Neuronal stem cell (in vitro differentiated cells): ENCODE measurements at regions not wholly inside any gene's neighbourhood (a gene's known extent, or its start where the extent isn't known, plus 50 kb on each side); places are given as distances from the start of the nearest gene placed in this dataset.

Experiments
- DNase-seq: peaks from one replicate; pipeline ENCODE4 v3.0.0-alpha.2; 2013; ENCODE audit warnings: low spot score
- H2AFZ ChIP-seq: one replicate; pipeline ENCODE4 v1.6.1; 2013; ENCODE audit warnings: mild to moderate bottlenecking, low read length, inconsistent platforms
- H2AK5ac ChIP-seq: 2 replicates; pipeline ENCODE4 v1.6.1; 2013; ENCODE audit warnings: low read depth, mild to moderate bottlenecking, inconsistent platforms, low read length, moderate library complexity, mixed read lengths
- H2BK120ac ChIP-seq: 2 replicates; pipeline ENCODE4 v1.6.1; 2013; ENCODE audit warnings: low read depth, mild to moderate bottlenecking, inconsistent platforms, low read length, moderate library complexity, mixed read lengths
- H2BK12ac ChIP-seq: one replicate; pipeline ENCODE4 v1.6.1; 2013; ENCODE audit warnings: low read length, inconsistent platforms
- H2BK15ac ChIP-seq: 2 replicates; pipeline ENCODE4 v1.6.1; 2013; ENCODE audit warnings: mild to moderate bottlenecking, low read length, inconsistent platforms, mixed read lengths
- H2BK5ac ChIP-seq: one replicate; pipeline ENCODE4 v1.6.1; 2013; ENCODE audit warnings: inconsistent platforms, mild to moderate bottlenecking, low read length, moderate library complexity
- H3K14ac ChIP-seq: one replicate; pipeline ENCODE4 v1.6.1; 2013; ENCODE audit warnings: low read length, inconsistent platforms
- H3K18ac ChIP-seq: 2 replicates; pipeline ENCODE4 v1.6.1; 2013; ENCODE audit warnings: low read length, inconsistent platforms
- H3K23ac ChIP-seq: 2 replicates; pipeline ENCODE4 v1.6.1; 2013; ENCODE audit warnings: low read depth, mild to moderate bottlenecking, mixed read lengths, low read length, inconsistent platforms; ENCODE audit not compliant: poor library complexity
- H3K27ac ChIP-seq: replicated peaks from 3 replicates; pipeline ENCODE4 v1.5.1; 2013; ENCODE audit warnings: low read length, inconsistent platforms
- H3K27me3 ChIP-seq, 3 experiments: 2 replicates each; pipeline ENCODE4 v1.6.1; 2013; ENCODE audit warnings: low read length in 3 of 3, mild to moderate bottlenecking in 2 of 3, inconsistent platforms in 1 of 3, low read depth in 1 of 3, mixed read lengths in 1 of 3, moderate library complexity in 1 of 3; ENCODE audit not compliant: control insufficient read depth in 3 of 3, insufficient read depth in 3 of 3
- H3K36me3 ChIP-seq, 2 donors: replicated peaks in 1 of 2; 2 replicates each; pipeline ENCODE4 v1.6.1; 2013; ENCODE audit warnings: low read length in 2 of 2; ENCODE audit not compliant: control insufficient read depth in 2 of 2, insufficient read depth in 2 of 2
- H3K4ac ChIP-seq: 2 replicates; pipeline ENCODE4 v1.6.1; 2013; ENCODE audit warnings: inconsistent platforms, mild to moderate bottlenecking, low read length, moderate library complexity
- H3K4me1 ChIP-seq, 2 donors: 1 replicate in 1 of 2; 2 replicates in 1 of 2; pipeline ENCODE4 v1.6.1; 2013; ENCODE audit warnings: low read length in 2 of 2, low read depth in 1 of 2; ENCODE audit not compliant: control insufficient read depth in 2 of 2, insufficient read depth in 1 of 2
- H3K4me2 ChIP-seq: one replicate; pipeline ENCODE4 v1.6.1; 2013; ENCODE audit warnings: mild to moderate bottlenecking, low read length, inconsistent platforms; ENCODE audit not compliant: insufficient read depth, poor library complexity, severe bottlenecking
- H3K4me3 ChIP-seq, 2 donors: 2 replicates each; pipeline ENCODE4 v1.5.1; 2013; ENCODE audit warnings: low read length in 2 of 2, mild to moderate bottlenecking in 2 of 2, inconsistent platforms in 1 of 2, moderate library complexity in 1 of 2
- H3K79me1 ChIP-seq: one replicate; pipeline ENCODE4 v1.6.1; 2013; ENCODE audit warnings: low read depth, mild to moderate bottlenecking, inconsistent platforms, low read length, moderate library complexity
- H3K9ac ChIP-seq: one replicate; pipeline ENCODE4 v1.6.1; 2013; ENCODE audit warnings: mild to moderate bottlenecking, low read depth, low read length, inconsistent platforms; ENCODE audit not compliant: poor library complexity
- H3K9me3 ChIP-seq, 2 donors: replicated peaks in 1 of 2; 2 replicates each; pipeline versions ENCODE3 to v1.6.1; 2013; ENCODE audit warnings: low read length in 2 of 2, mild to moderate bottlenecking in 2 of 2, inconsistent platforms in 1 of 2, low read depth in 1 of 2, mixed read lengths in 1 of 2, moderate library complexity in 1 of 2; ENCODE audit not compliant: control insufficient read depth in 2 of 2, insufficient read depth in 1 of 2
- H4K8ac ChIP-seq: one replicate; pipeline ENCODE4 v1.6.1; 2013; ENCODE audit warnings: low read depth, mild to moderate bottlenecking, inconsistent platforms, low read length, moderate library complexity
- H4K91ac ChIP-seq: one replicate; pipeline ENCODE4 v1.6.1; 2013; ENCODE audit warnings: low read length, low read depth, mild to moderate bottlenecking, inconsistent platforms; ENCODE audit not compliant: poor library complexity
- WGBS, 2 donors: extraction: QIAGEN DNeasy Blood & Tissue Kit; methylation state at CpG; one replicate each; pipeline ENCODE4 v1.1.7; 2013; ENCODE audit warnings: missing lambda C conversion rate in 2 of 2, mixed read lengths in 1 of 2; ENCODE audit not compliant: insufficient read length in 2 of 2, insufficient replicate concordance in 1 of 2; ENCODE audit errors: extremely low coverage in 2 of 2; 5-methylcytosine and 5-hydroxymethylcytosine counted together

DNA sequence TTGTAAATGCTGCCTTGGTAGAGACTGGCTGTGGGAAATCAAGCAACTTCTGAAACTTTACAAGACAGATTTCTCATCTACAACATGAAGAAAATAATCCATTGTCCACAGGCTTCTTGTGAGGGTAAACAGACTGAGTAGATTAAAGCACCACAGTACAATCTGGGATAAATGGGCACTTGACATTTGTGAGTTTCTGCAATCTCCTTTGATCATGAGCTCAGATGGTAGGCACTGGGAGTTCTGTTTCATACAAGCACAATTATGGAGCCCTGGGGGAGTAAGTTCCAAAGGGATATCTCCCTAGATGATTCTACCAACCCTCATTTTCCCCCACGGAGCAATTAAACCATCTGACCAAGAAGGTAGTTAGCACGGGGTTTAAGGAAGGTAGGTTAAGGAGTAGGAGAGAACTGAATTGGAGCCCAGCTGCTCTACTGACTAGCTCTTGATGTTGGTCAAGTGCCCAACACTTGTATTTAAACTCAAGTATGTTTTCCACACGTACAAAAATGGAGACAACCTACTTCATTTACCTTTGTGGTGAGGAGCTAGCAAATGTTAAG lies 479.5 kb upstream of the TNC start:
- no peak overlapping the region for H3K14ac ChIP-seq
- no peak overlapping the region for H2BK120ac ChIP-seq
- no peaks in the 10 kb centered on the region for H3K9me3 ChIP-seq
- no peaks in the 10 kb centered on the region for H3K79me1 ChIP-seq
- H3K18ac ChIP-seq, result no peak overlapping the region
- H2BK15ac ChIP-seq, result no peak overlapping the region
- H3K4ac ChIP-seq, result no peak overlapping the region
- H2BK5ac ChIP-seq, result no peak overlapping the region
- H4K8ac ChIP-seq, result no peak overlapping the region
- H3K27ac ChIP-seq, result no peak overlapping the region
- no peak for DNase-seq
- H2BK12ac ChIP-seq, result no peak overlapping the region
- peaks cover 0 to 11% of the 10 kb centered on the region in 2 donors for H3K4me1 ChIP-seq
- WGBS, 2 donors, result no CpG with 5 or more reads among the region's 3 CpGs
- H3K23ac ChIP-seq, result no peak overlapping the region
- H4K91ac ChIP-seq, result no peak overlapping the region
- H3K4me3 ChIP-seq, result no peak overlapping the region
- H3K4me2 ChIP-seq, result no peak overlapping the region
- H2AK5ac ChIP-seq, result no peak overlapping the region
- H3K27me3 ChIP-seq, result no peaks in the 10 kb centered on the region
- no peak overlapping the region for H2AFZ ChIP-seq
- no peak overlapping the region for H3K9ac ChIP-seq
- no peaks in the 10 kb centered on the region for H3K36me3 ChIP-seq

DNA sequence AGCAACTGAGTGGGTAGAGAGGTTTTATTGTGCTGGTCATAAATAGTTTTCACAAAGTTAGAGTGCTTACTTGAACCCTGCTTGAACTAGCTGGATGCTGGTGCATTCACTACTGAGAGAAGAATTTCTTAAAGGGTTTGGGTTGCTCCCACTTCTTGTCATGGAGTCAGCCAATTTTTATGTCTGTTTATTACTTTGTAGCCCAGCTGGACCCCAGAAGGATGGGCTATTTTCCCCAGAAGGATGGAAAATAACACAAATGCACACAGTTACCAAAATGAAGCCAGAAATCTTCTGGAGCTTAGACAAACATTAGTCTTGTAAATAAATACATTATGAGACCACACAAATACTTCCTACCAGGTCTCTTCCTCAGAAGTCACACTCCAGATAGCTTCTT lies 480.8 kb upstream of the TNC start:
- no peak overlapping the region for H3K23ac ChIP-seq
- H2BK15ac ChIP-seq, result no peak overlapping the region
- H3K4me2 ChIP-seq, result no peak overlapping the region
- peaks cover 0 to 10% of the 10 kb centered on the region in 2 donors for H3K4me1 ChIP-seq
- H3K79me1 ChIP-seq, result no peaks in the 10 kb centered on the region
- H3K36me3 ChIP-seq, result no peaks in the 10 kb centered on the region
- no peak overlapping the region for H4K8ac ChIP-seq
- H3K9me3 ChIP-seq, result no peaks in the 10 kb centered on the region
- H3K27me3 ChIP-seq, result no peaks in the 10 kb centered on the region
- H3K27ac ChIP-seq, result no peak overlapping the region
- no peak overlapping the region for H3K9ac ChIP-seq
- no peak overlapping the region for H2BK120ac ChIP-seq
- no peak overlapping the region for H3K18ac ChIP-seq
- no peak overlapping the region for H2AFZ ChIP-seq
- no peak overlapping the region for H2BK12ac ChIP-seq
- H4K91ac ChIP-seq, result no peak overlapping the region
- no peak overlapping the region for H2BK5ac ChIP-seq
- no peak for DNase-seq
- no peak overlapping the region for H3K4ac ChIP-seq
- H2AK5ac ChIP-seq, result no peak overlapping the region
- H3K4me3 ChIP-seq, result no peak overlapping the region
- no peak overlapping the region for H3K14ac ChIP-seq

DNA sequence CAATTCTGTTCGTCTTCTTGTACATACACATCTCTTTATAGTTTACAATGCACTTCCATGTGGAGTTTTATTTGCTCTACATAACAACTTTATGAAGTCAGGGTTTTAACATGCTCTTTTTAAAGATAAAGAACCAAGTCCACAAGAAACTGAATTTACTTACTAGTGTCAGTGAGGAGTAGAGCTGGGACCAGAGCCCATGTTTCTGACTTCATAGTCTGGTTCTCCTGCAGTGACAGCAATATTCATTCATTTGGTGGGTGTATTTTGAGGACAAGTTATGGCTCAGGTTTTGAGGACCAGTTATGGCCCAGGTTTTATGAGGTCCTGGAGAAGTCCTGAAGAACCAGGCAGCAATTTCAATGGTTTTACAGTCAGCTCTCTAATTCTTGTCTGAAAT lies 481.9 kb upstream of the TNC start:
- H2BK120ac ChIP-seq, result no peak overlapping the region
- H2AK5ac ChIP-seq, result no peak overlapping the region
- no peak overlapping the region for H3K23ac ChIP-seq
- H3K27ac ChIP-seq, result no peak overlapping the region
- H3K9me3 ChIP-seq, result no peaks in the 10 kb centered on the region
- no peak overlapping the region for H2AFZ ChIP-seq
- no peak overlapping the region for H2BK15ac ChIP-seq
- H3K4me3 ChIP-seq, result no peak overlapping the region
- no peak overlapping the region for H3K4me2 ChIP-seq
- H3K14ac ChIP-seq, result no peak overlapping the region
- H3K36me3 ChIP-seq, result no peaks in the 10 kb centered on the region
- no peak for DNase-seq
- H3K27me3 ChIP-seq, result no peaks in the 10 kb centered on the region
- H3K79me1 ChIP-seq, result no peaks in the 10 kb centered on the region
- H4K8ac ChIP-seq, result no peak overlapping the region
- no peak overlapping the region for H3K9ac ChIP-seq
- no peak overlapping the region for H4K91ac ChIP-seq
- no peak overlapping the region for H2BK12ac ChIP-seq
- WGBS, 2 donors, result no CpG with 5 or more reads among the region's 1 CpG
- no peak overlapping the region for H3K4ac ChIP-seq
- H3K4me1 ChIP-seq, result peaks cover 0 to 9% of the 10 kb centered on the region in 2 donors
- H3K18ac ChIP-seq, result no peak overlapping the region
- H2BK5ac ChIP-seq, result no peak overlapping the region

DNA sequence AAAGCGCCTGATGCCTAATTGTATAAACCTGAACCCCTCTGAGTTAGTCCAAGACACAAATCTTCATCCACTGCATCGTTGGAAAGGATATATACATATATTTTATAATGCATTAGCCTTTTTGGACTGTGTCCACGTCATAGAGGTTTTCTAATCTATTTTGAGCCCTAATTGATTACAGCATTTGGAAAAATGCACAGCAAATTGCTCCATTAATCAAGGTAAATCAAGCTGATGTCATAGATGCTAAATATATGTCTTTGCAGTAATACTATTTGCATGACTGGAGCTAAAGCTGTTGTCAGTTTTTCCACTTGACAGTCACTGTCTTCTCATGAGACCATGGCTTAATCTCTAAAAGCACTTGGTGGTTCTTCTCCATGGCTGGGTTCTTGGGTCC lies 483.5 kb upstream of the TNC start:
- Histone ChIP-seq H4K8ac (no peak overlapping the region), H3K23ac (no peak overlapping the region), H2BK120ac (no peak overlapping the region), H3K18ac (no peak overlapping the region), H3K9ac (no peak overlapping the region), H3K4ac (no peak overlapping the region), H3K36me3 (no peaks in the 10 kb centered on the region), H3K4me2 (no peak overlapping the region), H2AK5ac (no peak overlapping the region), H2AFZ (no peak overlapping the region), H2BK15ac (no peak overlapping the region), H3K27me3 (no peaks in the 10 kb centered on the region), H4K91ac (no peak overlapping the region), H2BK5ac (no peak overlapping the region), H3K79me1 (no peaks in the 10 kb centered on the region), H3K4me3 (no peak overlapping the region), H3K14ac (no peak overlapping the region), H3K9me3 (no peaks in the 10 kb centered on the region), H3K27ac (no peak overlapping the region), H3K4me1 (peaks cover 0 to 1% of the 10 kb centered on the region in 2 donors), H2BK12ac (no peak overlapping the region)
- no peak for DNase-seq
- no CpG with 5 or more reads among the region's 3 CpGs for WGBS, 2 donors
